Endothelial cell of umbilical vein (primary cell): ENCODE measurements at regions not wholly inside any gene's neighbourhood (a gene's known extent, or its start where the extent isn't known, plus 50 kb on each side); places are given as distances from the start of the nearest gene placed in this dataset.

Experiments
- BruUV-seq: library from RNA; stranded (reverse); fragments of 400-500 nt; replicated peaks from 2 replicates; lab custom pipeline; 2021; lab: Mats Ljungman, UMichigan
- CTCF ChIA-PET: fragments of 300-600, 350-600 bp; sonication (Branson Sonifier 250); formaldehyde crosslinking; loops from one replicate; lab custom pipeline; 2021; ENCODE audit warnings: antibody characterized with exemption, inconsistent platforms; lab: Charles Lee
- POLR2A ChIA-PET: fragments of 300-600, 350-600 bp; sonication (Branson Sonifier 250); formaldehyde crosslinking; loops from one replicate; lab custom pipeline; 2021; ENCODE audit warnings: antibody characterized with exemption, inconsistent platforms; lab: Charles Lee
- DNase-seq: peaks from one replicate; pipeline ENCODE4 v3.0.0-alpha.2; 2011; ENCODE audit warnings: low read depth, low spot score
- FAIRE-seq: peaks from 2 replicates; lab custom pipeline; 2011; peaks lifted over from hg19 to GRCh38; lab: Jason Lieb, UNC
- H2AFZ ChIP-seq: 2 replicates; pipeline ENCODE4 v1.6.0; 2012; ENCODE audit warnings: low read depth, low read length, control low read depth, inconsistent platforms
- H3K27ac ChIP-seq: 2 replicates; pipeline ENCODE4 v1.5.1; 2011; ENCODE audit warnings: low read depth, mild to moderate bottlenecking, control low read depth, low read length, moderate library complexity; ENCODE audit not compliant: insufficient read depth
- H3K27me3 ChIP-seq, 2 experiments: 2 replicates each; pipeline versions ENCODE4 v1.6.0 to v1.6.1; 2011; ENCODE audit warnings: low read length in 2 of 2, mixed read lengths in 1 of 2; ENCODE audit not compliant: control insufficient read depth in 2 of 2, insufficient read depth in 2 of 2
- H3K36me3 ChIP-seq, 2 experiments: 2 replicates in 1 of 2; 3 replicates in 1 of 2; pipeline ENCODE4 v1.5.1; 2011; ENCODE audit warnings: low read length in 2 of 2, mild to moderate bottlenecking in 1 of 2, moderate library complexity in 1 of 2; ENCODE audit not compliant: control insufficient read depth in 2 of 2, insufficient read depth in 2 of 2; ENCODE audit errors: extremely low read depth in 1 of 2
- H3K4me1 ChIP-seq: 3 replicates; pipeline ENCODE4 v1.5.1; 2011; ENCODE audit warnings: mild to moderate bottlenecking, low read length; ENCODE audit not compliant: control insufficient read depth, insufficient read depth; ENCODE audit errors: extremely low read depth
- H3K4me2 ChIP-seq: 2 replicates; pipeline ENCODE4 v1.6.1; 2011; ENCODE audit warnings: low read length, control low read depth, mixed read lengths; ENCODE audit not compliant: insufficient read depth
- H3K4me3 ChIP-seq, 3 experiments: fragments of 200-600 bp in 1 of 3; sonication (generic), shearing (Covaris generic) in 1 of 3; replicated peaks in 1 of 3; 2 replicates each; pipeline ENCODE4 v1.5.1; 2011 to 2016; ENCODE audit warnings: control low read depth in 3 of 3, low read length in 3 of 3, mild to moderate bottlenecking in 2 of 3, inconsistent platforms in 1 of 3, low read depth in 1 of 3, moderate library complexity in 1 of 3; ENCODE audit not compliant: insufficient read depth in 1 of 3
- H3K79me2 ChIP-seq: 2 replicates; pipeline ENCODE4 v1.6.0; 2012; ENCODE audit warnings: low read length, inconsistent platforms; ENCODE audit not compliant: control insufficient read depth, insufficient read depth
- H3K9ac ChIP-seq: replicated peaks from 2 replicates; pipeline ENCODE3; 2011; ENCODE audit warnings: low read length, control low read depth; ENCODE audit not compliant: insufficient read depth; ENCODE audit errors: extremely low read depth
- H3K9me1 ChIP-seq: replicated peaks from 3 replicates; pipeline ENCODE4 v1.6.0; 2011; ENCODE audit warnings: mild to moderate bottlenecking, low read length; ENCODE audit not compliant: control insufficient read depth, insufficient read depth; ENCODE audit errors: extremely low read depth
- H3K9me3 ChIP-seq: replicated peaks from 2 replicates; pipeline ENCODE4 v1.5.1; 2012; ENCODE audit warnings: low read length, inconsistent platforms; ENCODE audit not compliant: control insufficient read depth, insufficient read depth
- H4K20me1 ChIP-seq: replicated peaks from 2 replicates; pipeline ENCODE3; 2011; ENCODE audit warnings: mild to moderate bottlenecking, low read length; ENCODE audit not compliant: control insufficient read depth, insufficient read depth; ENCODE audit errors: extremely low read depth
- CTCF ChIP-seq, 2 donors: IDR thresholded peaks; 1 replicate in 1 of 2; 2 replicates in 1 of 2; pipeline ENCODE4 v1.5.1; 2011; ENCODE audit warnings: low read length in 2 of 2, mild to moderate bottlenecking in 2 of 2, moderate library complexity in 2 of 2, control low read depth in 1 of 2, inconsistent platforms in 1 of 2, low read depth in 1 of 2; ENCODE audit not compliant: insufficient read depth in 1 of 2; ENCODE audit errors: extremely low read depth in 1 of 2
- EZH2 ChIP-seq: IDR thresholded peaks from 2 replicates; pipeline ENCODE4 v1.6.1; 2012; ENCODE audit warnings: borderline replicate concordance, low read depth, mild to moderate bottlenecking, moderate library complexity, low read length, inconsistent platforms; ENCODE audit not compliant: severe bottlenecking
- FOS ChIP-seq: IDR thresholded peaks from 2 replicates; pipeline ENCODE4 v1.6.1; 2011; ENCODE audit warnings: mild to moderate bottlenecking, low read length, moderate library complexity, borderline replicate concordance; ENCODE audit not compliant: insufficient read depth
- GATA2 ChIP-seq: IDR thresholded peaks from 2 replicates; pipeline ENCODE4 v1.7.0; 2011; ENCODE audit warnings: low read depth, mild to moderate bottlenecking, moderate library complexity, mixed read lengths, low read length; ENCODE audit not compliant: insufficient read length, insufficient read depth
- JUN ChIP-seq: IDR thresholded peaks from 2 replicates; pipeline ENCODE4 v1.6.1; 2011; ENCODE audit warnings: borderline replicate concordance, low read depth; ENCODE audit not compliant: insufficient read length, insufficient read depth
- MAX ChIP-seq: IDR thresholded peaks from 2 replicates; pipeline ENCODE4 v1.6.1; 2011; ENCODE audit not compliant: insufficient read depth, insufficient read length
- MYC ChIP-seq: IDR thresholded peaks from one replicate; pipeline ENCODE4 v1.6.1; 2011; ENCODE audit warnings: mild to moderate bottlenecking, low read depth, low read length
- POLR2A ChIP-seq: IDR thresholded peaks from 2 replicates; pipeline ENCODE4 v1.6.1; 2012; ENCODE audit warnings: low read depth, mild to moderate bottlenecking, control low read depth, low read length
- POLR2AphosphoS5 ChIP-seq: IDR thresholded peaks from 2 replicates; pipeline ENCODE4 v1.6.1; 2012; ENCODE audit warnings: low read depth, mild to moderate bottlenecking, control low read depth, low read length, moderate library complexity; ENCODE audit not compliant: insufficient read depth
- dilution Hi-C: fragments of 300-500 bp; cut with MboI; formaldehyde crosslinking; loops from one replicate; pipeline ENCODE4 v1.15.0; 2019; ENCODE audit warnings: low sequenced_read_pairs; ENCODE audit not compliant: extremely low pct_ligation_motif_present
- intact Hi-C: fragments of 100-400 bp; cut with micrococcal nuclease; formaldehyde crosslinking; loops from one replicate; pipeline ENCODE4 v1.10.0; 2022

- TF ChIP-seq EZH2 (no peak), POLR2AphosphoS5 (no peak), MYC (no peak), MAX (no peak), GATA2 (no peak), CTCF (IDR thresholded peaks at IDR 0.05; ENCODE audit: extremely low read depth in 1 of 2, insufficient read depth in 1 of 2, low read depth in 1 of 2, low read length in 2 of 2) (no peak), FOS (no peak), JUN (no peak), POLR2A (no peak)
- ChIA-PET CTCF (no interaction called here), POLR2A (interaction anchor here (0.6 kb wide), 1 partner anchor 73 kb away, joined by 5 read pairs; no protein-coding TSS in a partner anchor)
- H3K9me1 ChIP-seq = no peaks in the 10 kb centered on the region
- H3K27me3 ChIP-seq = no peaks in the 10 kb centered on the region
- FAIRE-seq (no peak), DNase-seq (no peak)
- no peaks in the 10 kb centered on the region for H3K36me3 ChIP-seq
- no peak overlapping the region for H2AFZ ChIP-seq
- H4K20me1 ChIP-seq = no peaks in the 10 kb centered on the region
- no peak overlapping the region for H3K27ac ChIP-seq
- no peak overlapping the region for H3K4me2 ChIP-seq
- H3K9ac ChIP-seq = no peak overlapping the region
- peaks cover 3% of the 10 kb centered on the region for H3K4me1 ChIP-seq
- H3K4me3 ChIP-seq = no peak overlapping the region
- intact Hi-C loops = loop anchor here (10.0 kb wide), 1 partner anchor 410 kb away; no protein-coding TSS in a partner anchor
- no TSS peak for BruUV-seq
- H3K79me2 ChIP-seq = no peaks in the 10 kb centered on the region
- no peaks in the 10 kb centered on the region for H3K9me3 ChIP-seq
- dilution Hi-C loops = no loop called here
Measured at GRCh38 chr10:90204131-90204955, 503.0 kb downstream of the KIF20B start.
